ENCODE measurements at regions not wholly inside any gene's neighbourhood (a gene's known extent, or its start where the extent isn't known, plus 50 kb on each side); places are given as distances from the start of the nearest gene placed in this dataset.
"Not testable (repeated sequence)": the region's sequence is repeated elsewhere in the genome, so short reads cannot be mapped to it uniquely, and the experiment has no call there.

DNA sequence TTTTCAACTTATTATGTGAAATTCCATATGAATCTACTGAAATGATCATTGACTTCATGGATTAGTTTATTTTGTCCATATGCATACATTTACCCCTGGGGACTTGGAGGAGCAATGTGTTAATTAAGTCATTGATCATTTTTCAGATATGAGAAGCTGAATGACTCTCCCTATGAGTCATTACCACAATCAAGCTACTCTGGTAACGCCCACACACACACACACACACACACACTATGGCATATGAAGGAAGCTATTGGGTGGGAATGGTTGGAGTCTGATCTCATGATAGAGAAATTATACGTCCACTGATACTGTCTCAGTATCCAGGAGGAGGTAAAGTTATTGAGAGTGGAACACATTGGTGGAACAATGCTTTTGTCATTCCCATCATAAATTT lies 528.9 kb downstream of the AGTPBP1 start:
- DNase-seq (ENCODE audit: low spot score), result no peak

DNA sequence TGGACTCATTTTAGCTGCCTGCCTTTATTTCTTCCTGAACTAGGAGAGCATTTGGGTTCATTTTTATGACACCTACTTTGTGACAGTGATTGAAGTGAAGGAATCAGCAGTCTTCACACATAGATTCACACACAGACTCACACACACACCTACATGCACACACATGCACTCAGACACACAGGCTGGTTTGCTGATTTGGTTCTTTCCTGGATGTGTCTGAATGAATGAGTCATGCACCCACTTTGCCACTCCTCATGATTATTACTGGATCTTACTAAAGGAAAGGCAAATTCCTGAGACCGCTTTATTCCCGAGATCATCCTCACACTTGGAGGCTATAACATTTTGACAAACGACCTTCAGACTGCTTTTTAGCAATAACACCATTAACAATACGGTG lies 529.5 kb downstream of the AGTPBP1 start:
- DNase-seq (ENCODE audit: low spot score), result no peak

DNA sequence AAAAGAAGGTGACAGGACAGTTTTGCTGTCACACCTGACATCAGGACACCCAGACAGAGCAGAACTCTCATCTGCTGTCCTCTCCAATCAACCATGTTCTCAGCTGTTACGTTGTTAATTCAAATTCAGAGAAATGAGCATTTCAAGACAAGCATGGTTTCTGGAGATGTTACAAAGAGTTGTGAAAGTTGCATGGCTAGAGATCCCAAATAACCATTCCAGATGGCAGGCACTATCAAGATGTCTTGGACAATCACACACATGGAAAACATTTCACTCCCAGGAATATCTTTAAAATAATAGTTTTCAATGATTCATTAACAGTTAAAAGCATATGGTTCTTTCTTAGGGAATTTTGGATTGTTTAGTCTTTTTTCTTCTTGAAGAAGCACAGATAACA lies 533.1 kb downstream of the AGTPBP1 start:
- DNase-seq (ENCODE audit: low spot score), result no peak

DNA sequence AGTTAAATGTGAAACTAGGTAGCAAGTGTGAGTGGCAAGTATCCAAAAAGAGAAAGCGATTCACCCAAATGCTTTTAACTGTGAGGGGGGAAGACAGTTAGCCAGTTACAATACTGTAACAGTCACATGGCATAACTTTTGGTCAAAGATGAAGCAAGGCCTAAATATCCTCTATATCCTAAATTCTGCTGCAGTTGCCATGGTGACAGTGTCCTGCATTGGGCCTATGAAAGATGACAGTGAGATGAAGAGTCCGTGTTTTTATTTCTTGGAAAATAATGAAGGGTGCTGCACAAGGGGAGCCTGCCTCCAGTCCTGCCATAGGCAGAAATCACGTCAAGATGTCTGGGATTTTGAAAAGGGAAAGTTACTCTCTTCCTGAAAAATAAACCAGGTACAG lies 534.6 kb downstream of the NTRK2 start:
- no peak for DNase-seq (ENCODE audit: low spot score)

DNA sequence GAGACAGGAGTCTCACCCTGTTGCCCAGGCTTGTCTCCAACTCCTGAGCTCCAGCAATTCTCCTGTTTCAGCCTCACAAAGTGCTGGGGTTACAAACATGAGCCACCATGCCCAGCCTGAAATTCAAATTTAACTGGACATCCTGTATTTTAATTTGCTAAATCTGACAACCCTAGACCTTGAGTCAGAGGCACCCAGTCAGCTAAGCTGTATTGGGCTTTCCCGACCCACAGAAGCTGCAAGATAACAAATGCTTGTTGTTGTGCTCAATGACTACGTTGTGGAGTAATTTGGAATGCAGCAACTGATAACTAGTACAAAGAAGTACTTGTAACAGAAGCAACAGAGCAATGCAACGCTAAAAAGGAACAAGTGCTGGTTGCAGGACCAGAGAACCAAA lies 533.1 kb downstream of the NTRK2 start:
- no peak for DNase-seq (ENCODE audit: low spot score)

DNA sequence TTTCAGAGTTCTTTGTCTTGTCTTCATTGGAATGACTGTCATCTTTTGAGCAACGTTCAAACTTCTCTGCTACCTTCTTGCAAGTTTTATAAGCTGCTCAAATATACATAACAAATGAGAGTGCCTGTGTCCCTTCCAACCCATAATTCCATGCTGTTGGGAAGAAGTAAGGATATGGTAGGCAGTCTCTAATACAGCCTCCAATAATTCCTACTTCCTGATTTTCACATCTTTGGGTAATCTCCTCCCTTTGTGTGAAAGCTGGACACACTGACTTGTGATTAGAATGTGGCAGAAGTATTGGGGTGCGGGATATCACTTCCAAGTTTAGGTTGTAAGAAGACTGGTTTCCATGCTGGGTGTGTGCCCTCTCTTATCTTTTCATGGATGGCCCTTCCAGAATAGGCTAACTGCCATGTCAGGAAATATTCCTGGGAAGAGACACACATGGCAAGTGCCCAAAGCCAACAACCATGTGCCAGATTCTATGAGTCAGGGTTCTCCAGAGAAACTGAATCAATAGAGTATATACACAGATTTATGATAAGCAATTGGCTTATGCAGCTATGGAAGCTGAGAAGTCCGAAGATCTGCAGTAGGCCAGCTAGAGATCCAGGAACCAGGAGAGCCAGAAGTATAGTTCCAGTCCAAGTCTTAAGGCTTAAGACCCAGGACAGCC lies 531.3 kb downstream of the NTRK2 start:
- DNase-seq (ENCODE audit: low spot score), result no peak

DNA sequence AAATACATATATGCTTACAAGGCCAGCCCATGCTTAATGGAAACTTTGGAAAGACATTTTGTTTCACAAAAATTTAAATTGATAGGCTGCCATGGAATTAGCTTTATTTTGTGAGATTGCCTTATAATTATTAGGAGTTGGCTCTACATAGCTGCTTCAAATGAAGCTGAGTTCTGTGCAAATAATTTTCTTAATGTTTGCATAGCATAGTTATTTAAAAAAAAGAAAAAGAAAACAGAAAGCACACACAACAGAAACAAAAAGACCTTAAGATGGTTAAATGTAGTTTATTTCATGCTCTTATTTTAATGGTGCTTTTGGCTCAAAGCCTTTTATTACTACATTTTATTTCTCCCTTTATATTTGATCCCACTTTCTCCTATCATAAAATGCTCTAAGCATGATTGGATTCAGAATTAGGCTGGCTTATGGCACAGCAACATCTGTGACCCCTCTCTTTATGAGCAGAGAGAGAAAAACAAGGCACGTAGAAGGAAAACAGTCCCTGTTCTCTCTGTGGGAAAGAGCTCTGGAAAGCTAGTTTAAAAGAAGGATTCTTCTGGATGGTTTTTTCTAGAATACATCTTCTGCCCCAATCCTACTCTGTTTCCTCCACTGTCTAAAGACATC lies 530.5 kb downstream of the NTRK2 start:
- DNase-seq (ENCODE audit: low spot score), result no peak

DNA sequence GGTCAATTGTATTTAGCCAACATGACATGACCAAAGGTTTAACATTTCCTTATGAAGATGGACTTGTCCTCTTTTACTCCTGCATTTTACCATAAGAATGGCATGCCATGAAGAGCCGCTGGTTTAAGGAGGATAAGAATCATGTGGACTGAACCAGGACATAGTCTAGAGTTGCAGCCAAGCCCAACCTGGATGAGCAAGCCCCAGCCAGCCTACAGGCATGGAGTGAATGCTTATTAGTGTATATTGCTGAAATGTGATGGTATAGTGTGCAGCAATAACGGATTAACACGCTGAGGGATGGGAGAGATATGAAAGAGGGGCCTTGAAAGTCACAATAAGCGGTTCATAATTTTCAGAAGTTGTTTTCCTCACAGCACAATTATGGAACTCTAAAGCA lies 523.2 kb downstream of the NTRK2 start:
- DNase-seq (ENCODE audit: low spot score), result no peak

DNA sequence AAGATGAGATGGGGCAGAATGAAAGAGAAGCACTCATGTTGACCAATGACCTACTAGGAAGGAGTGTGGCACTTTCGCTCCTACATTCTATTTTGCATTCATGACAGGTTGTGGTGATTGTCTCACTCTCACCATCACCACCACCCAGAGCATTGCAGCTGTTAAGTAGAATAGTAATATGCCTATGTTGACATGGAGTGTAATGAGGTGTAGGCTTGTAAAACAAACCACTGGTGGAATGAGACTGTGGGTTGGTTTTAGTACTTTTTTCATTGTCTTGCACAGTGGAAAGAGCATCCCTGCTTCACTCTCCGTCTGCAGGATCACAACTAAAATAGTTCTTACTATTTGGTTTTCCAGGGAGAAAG lies 516.7 kb downstream of the NTRK2 start:
- no peak for DNase-seq (ENCODE audit: low spot score)

DNA sequence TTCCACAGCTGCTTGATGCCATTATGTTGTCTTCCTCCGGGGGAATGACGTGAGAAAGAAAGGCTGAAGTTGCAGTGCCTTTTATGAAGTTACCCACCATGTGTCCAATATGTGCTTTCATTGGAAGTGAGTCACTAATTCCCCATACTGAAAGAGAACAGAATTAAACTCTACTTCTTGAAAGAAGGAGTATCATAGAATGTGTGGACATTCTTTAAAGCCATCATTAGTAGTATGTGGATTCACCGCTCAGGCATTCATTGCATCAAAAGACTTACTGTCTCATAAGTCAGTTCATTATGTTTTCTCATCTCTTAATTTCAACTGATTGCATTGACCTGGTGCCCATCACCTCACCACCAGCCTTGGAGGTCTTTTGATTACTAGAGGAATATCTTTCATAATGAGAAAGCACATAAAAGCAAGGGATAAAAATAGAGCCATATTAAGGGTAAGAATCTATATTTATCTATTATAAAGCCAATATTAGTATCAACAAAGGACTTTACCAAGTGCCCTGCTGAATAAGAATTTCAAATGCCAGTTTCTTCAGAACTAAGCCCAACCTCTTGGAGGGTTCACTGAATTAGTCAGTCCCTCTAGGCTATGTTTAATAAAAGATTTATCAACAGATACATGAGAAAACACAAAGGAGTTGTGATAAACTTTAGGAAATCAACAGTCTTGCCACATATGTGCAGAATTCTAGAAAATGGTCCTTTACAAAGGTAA lies 516.1 kb downstream of the NTRK2 start:
- DNase-seq (ENCODE audit: low spot score), result no peak

DNA sequence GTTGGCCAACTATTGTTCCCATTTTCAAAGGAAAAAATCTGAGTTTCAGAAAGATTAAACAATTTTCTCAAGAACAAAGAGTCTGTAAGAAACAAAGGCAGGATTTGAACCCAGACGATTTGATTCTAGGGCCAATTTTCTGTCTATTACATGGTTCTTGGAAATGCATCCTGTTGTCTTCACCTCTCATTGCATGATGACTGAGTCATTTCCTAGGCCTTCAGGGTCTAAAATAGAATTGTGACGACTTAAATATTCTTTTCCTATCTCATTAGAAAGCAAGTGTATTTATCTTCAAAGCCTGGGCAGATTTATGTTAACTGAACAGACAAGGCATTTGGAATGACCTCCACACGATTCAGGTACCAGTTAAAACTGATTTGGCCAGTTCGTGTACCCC lies 512.9 kb downstream of the NTRK2 start:
- DNase-seq (ENCODE audit: low spot score), result no peak

DNA sequence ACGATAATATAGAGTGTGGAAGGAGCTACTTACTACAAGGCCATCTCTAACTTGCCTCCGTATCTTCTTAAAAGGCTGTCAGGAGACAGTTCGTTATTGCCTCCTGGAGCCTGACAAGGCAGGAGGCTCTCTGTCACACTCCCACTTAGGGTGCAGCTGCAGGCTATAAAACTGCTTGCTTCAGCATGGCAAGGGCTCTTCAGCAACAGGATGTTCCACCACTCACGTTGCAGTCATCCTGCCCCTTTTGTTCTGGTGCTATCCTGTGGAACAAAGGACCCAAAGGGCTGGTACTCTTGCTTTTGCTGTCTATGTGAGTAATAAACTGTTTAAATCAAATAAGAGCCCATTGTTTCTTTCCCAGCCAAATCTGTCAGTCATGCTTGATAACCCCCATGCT lies 508.9 kb downstream of the NTRK2 start:
- peak; percentile 58 for DNase-seq (ENCODE audit: low spot score)

DNA sequence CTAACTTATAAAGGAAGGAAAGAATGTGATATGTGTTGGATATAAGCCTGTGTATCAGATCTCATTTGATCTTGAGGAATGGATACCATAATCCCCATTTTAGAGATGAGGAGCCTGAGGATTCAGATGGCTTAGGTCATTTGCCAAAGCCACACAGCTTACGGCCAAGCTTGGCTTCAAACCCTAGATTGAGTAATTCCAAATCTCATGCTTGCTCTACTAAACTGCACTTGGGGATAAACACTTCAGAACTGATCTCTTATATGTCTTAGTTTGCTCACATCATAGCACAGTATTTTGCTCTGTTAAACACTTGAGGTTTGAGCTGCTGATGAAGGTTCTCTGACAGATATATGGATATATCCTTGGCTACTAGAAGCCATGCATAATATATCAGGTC lies 504.4 kb downstream of the NTRK2 start:
- no peak for DNase-seq (ENCODE audit: low spot score)

DNA sequence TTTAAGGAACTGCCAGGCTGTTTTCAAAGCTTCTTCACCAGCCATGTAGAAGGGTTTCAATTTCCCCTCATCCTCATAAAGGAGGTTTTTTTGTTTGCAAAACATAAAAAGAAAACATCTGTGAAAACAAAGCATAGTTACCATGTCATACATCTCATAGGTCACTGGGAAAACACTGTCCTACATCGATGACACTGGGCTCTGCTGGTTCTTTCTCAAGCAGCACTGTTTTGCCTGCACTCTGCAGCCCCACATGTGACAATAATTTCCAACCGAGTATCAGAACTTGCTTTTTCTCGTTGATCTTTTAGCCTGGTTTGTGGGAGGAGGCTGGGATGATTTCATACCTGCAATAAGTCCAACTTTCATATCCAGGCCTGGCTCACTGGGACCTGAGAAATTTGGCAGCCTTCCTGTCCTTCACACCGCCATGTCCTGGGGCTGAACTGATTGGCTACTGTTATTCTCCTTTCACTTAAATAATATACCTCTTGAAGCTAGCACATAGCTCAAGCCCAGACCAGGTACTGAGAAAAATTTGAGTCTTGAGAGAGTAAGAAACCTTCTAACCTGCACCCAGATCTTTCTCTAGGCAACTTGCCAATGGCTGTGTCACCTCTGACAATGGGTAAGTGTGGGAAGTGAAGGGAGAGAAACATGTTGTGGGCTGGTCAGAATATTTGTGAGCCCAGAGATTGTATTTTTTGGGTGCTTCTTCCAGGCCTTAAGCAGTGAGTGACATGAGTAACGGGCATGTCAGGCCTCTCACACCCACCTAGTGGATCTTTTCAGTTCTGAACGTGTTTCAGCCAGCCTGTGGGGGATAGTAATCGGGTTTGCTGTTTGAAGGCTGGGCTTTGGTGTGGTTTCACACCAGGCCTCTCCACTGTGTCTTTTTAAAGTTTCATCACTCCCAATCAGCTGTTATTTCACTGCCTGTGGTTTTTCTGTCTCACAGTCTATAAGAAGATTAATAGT lies 502.8 kb downstream of the NTRK2 start:
- DNase-seq (ENCODE audit: low spot score), result no peak

DNA sequence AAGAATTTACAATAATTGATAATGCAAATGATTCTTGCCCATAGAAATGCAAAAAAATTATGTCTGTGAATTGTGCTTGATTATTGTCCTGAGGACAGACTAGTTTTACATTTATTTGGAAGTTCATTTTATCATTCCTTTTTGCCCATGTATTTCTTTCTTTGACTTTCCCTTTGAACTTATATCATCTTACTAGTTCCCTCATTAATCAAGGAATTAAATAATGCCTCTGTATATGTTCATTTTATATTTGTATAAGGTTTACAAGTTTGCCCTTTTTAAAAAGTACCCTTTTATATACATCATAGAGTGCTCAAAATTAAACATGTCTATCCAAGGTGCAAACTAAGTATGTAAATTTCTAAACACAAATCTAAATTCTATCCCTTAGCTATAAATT lies 501.6 kb downstream of the NTRK2 start:
- DNase-seq (ENCODE audit: low spot score), result no peak

DNA sequence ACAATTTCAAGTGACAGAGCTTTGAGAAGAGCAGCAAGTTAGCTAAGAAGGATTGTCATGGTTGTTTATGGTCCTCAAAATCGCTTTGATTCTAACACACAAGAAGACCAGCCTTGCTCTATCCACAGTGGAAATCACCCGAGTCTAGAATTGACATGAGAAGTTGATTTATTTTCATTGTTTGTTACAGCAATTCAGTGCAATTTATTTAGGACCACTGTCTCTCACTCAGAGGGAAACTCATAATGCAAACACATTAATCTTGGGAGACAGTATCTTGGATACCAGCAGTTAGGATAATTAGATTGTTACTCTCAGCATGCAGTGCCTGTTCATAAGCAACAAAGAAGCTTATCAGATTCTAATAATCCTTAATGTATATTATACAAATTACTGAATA lies 498.9 kb downstream of the NTRK2 start:
- peak; percentile 13 for DNase-seq (ENCODE audit: low spot score)

DNA sequence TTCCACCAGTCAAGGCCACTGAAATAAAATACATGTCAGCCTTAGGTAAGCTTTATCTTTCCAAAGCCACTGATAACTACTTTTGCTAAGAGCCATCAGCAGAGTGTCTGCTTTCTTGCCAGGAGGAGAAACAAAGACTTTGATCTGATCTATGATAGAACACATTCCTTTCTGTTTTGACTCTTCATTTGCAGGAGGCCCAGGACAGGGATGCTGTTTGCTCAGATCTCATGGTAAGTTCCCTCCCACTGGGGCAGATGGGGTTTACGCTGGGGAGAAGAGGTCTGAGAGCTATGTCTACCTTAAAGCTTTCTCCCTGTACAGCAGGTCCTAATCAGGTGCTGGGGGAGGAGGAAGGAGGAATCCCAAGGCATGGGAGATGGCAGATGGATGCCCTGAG lies 497.6 kb downstream of the NTRK2 start:
- peak; percentile 82 for DNase-seq (ENCODE audit: low spot score)

DNA sequence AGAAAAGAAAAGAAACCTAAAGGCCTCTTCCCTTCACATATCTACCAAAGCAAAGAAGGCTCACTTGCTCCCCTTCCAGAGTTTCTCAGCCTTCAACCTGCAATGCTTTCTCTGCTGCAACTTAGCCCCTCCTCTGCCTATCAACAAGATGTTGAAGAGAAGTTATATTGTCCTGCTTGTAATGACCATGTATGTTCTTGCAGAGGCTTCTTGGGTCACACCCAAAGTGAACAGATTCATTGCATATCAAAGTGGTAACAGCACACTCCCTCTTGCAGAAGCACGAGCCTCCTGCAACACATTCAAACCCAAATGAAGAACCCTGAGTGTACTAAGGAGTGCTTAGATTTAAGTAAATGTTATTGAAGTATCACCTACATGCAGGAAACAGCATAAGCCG lies 494.3 kb downstream of the NTRK2 start:
- no peak for DNase-seq (ENCODE audit: low spot score)

DNA sequence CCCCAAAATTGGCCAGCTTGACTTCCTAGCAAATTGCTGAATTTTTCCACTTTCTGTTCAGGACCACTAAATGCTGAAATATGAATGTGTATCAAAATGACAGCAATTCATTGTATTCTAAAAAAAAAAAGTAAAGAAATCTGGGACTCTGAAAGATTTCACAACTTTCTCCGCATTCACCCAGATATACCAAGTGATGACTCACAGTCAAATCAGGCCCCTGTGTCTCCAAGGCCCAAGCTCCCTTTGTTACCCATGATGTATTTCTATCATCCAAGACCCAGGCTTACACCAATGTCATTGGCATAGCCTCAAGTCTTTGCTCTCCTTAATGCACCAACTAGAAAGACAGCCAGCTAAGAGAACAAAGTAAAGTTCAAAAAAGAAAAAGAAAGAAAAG lies 493.9 kb downstream of the NTRK2 start:
- no peak for DNase-seq (ENCODE audit: low spot score)

DNA sequence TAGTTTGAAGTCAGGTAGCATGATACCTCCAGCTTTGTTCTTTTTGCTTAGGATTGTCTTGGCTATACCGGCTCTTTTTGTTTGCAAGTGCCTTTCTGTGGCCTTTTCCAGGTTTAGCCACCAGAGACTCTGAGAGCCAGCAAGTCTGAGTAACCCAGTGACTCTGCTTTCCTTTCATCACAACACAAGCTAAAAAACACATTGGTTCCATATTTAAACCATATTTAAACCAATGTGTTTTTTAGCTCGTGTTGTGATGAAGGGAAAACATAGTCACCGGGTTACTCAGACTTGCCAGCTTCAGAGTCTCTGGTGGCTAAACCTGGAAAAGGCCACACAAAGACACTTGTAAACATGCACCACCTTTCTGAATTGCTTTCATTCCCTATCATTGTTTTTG lies 493.3 kb downstream of the NTRK2 start:
- DNase-seq (ENCODE audit: low spot score), result no peak

DNA sequence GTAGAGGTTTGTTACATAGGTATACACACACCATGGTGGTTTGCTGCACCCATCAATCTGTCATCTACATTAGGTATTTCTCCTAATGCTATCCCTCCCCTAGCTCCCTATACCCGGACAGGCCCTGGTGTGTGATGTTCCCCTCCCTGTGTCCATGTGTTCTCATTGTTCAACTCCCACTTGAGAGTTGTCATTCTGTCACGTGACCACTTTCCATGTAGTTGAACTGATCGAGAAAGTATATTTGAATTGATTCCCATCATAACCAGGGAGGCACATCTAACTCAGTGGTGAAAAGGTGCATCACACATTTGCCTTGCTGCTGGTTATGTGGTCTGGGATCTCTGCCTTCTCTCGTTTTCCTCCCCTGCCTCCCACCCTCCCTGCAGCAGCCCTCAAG lies 491.4 kb downstream of the NTRK2 start:
- not testable (repeated sequence) for DNase-seq (ENCODE audit: low spot score)

DNA sequence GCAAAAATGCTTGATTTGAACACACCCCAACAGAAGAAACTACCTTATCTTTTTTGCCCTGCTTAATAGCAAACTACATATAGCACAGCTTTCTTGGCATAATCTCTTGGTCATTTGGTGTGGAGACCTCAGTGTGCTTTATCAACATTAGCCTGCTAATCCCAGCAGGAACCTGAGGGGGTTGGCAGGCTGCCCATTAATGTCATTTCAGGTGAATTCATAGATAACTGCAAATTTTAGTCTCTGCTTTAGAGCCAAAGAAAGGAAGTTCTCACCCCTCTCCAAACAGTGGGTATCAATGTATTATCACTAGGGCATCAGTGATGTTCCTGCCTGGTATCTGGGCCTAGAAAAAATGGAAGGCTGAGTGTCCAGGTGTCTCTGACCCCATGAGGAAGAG lies 489.0 kb downstream of the NTRK2 start:
- DNase-seq (ENCODE audit: low spot score), result no peak

Data from SK-N-DZ (cell line).